ENCODE measurements at regions not wholly inside any gene's neighbourhood (a gene's known extent, or its start where the extent isn't known, plus 50 kb on each side); places are given as distances from the start of the nearest gene placed in this dataset.

GRCh38 chr11:25992294-25992693 lies 339.6 kb upstream of the ANO3 start:
- TF ChIP-seq CTCF (IDR thresholded peaks at IDR 0.05) (no peak), POLR2A (IDR thresholded peaks at IDR 0.05; ENCODE audit: low read depth) (no peak), POLR2AphosphoS5 (IDR thresholded peaks at IDR 0.05) (no peak)
